GM18499 (cell line): ENCODE measurements at regions not wholly inside any gene's neighbourhood (a gene's known extent, or its start where the extent isn't known, plus 50 kb on each side); places are given as distances from the start of the nearest gene placed in this dataset.

Experiments
- ATAC-seq: cut with Tn5 transposase; IDR thresholded peaks from one replicate; pipeline ENCODE4 v1.9.1; 2021; ENCODE audit warnings: moderate number of reproducible peaks; ENCODE audit not compliant: insufficient read depth, unreplicated experiment

- ATAC-seq, result no peak
Measured at GRCh38 chr12:34336619-34337465, 314.5 kb downstream of the ALG10 start.

- no peak for ATAC-seq
Measured at GRCh38 chr12:34338751-34339150, 316.5 kb downstream of the ALG10 start.

GRCh38 chr12:34339922-34340321, 317.6 kb downstream of the ALG10 start:
- ATAC-seq, result no peak

- ATAC-seq, result no peak
Measured at GRCh38 chr12:34340534-34341361, 318.5 kb downstream of the ALG10 start.

- no peak for ATAC-seq
Measured at GRCh38 chr12:34341362-34341733, 319.1 kb downstream of the ALG10 start.

GRCh38 chr12:34342048-34342447, 319.8 kb downstream of the ALG10 start:
- ATAC-seq, result no peak

GRCh38 chr12:34343345-34343744, 321.0 kb downstream of the ALG10 start:
- ATAC-seq, result no peak

- ATAC-seq, result no peak
Measured at GRCh38 chr12:34343766-34344165, 321.5 kb downstream of the ALG10 start.

GRCh38 chr12:34344851-34345522, 322.7 kb downstream of the ALG10 start:
- no peak for ATAC-seq

GRCh38 chr12:34345801-34346200, 323.5 kb downstream of the ALG10 start:
- no peak for ATAC-seq

GRCh38 chr12:34346372-34347034, 324.2 kb downstream of the ALG10 start:
- ATAC-seq, result no peak

- ATAC-seq, result no peak
Measured at GRCh38 chr12:34347367-34347766, 325.1 kb downstream of the ALG10 start.

GRCh38 chr12:34348064-34348463, 325.8 kb downstream of the ALG10 start:
- ATAC-seq, result no peak

- ATAC-seq, result no peak
Measured at GRCh38 chr12:34348836-34349672, 326.8 kb downstream of the ALG10 start.

- ATAC-seq, result no peak
Measured at GRCh38 chr12:34349673-34349961, 327.3 kb downstream of the ALG10 start.

GRCh38 chr12:34350092-34351041, 328.1 kb downstream of the ALG10 start:
- no peak for ATAC-seq

GRCh38 chr12:34352098-34352497, 329.8 kb downstream of the ALG10 start:
- ATAC-seq, result no peak
